Breast epithelium (tissue), 3 donors: ENCODE measurements at regions not wholly inside any gene's neighbourhood (a gene's known extent, or its start where the extent isn't known, plus 50 kb on each side); places are given as distances from the start of the nearest gene placed in this dataset.

Experiments
- CTCF ChIP-seq, 3 donors: fragments of 450-650 bp; IDR thresholded peaks; one replicate each; pipeline ENCODE4 v1.5.1; 2016 to 2017; ENCODE audit warnings: antibody characterized with exemption in 3 of 3, mild to moderate bottlenecking in 3 of 3, moderate library complexity in 3 of 3
- POLR2A ChIP-seq: fragments of 450-650 bp; IDR thresholded peaks from one replicate; pipeline ENCODE4 v1.6.1; 2016; ENCODE audit warnings: antibody characterized with exemption, mild to moderate bottlenecking, moderate library complexity
- POLR2AphosphoS5 ChIP-seq, 3 donors: sonication (generic); formaldehyde crosslinking; IDR thresholded peaks; one replicate each; pipeline ENCODE4 v1.6.1; 2017; ENCODE audit warnings: antibody characterized with exemption in 3 of 3

- TF ChIP-seq CTCF (IDR thresholded peaks at IDR 0.05) (no peak), POLR2AphosphoS5 (IDR thresholded peaks at IDR 0.05) (no peak), POLR2A (no peak)
Measured at GRCh38 chr3:185988816-185989175, 51.0 kb upstream of the TRA2B start.
